ENCODE measurements at regions not wholly inside any gene's neighbourhood (a gene's known extent, or its start where the extent isn't known, plus 50 kb on each side); places are given as distances from the start of the nearest gene placed in this dataset.

- TF ChIP-seq CHD7 (IDR thresholded peaks at IDR 0.05; ENCODE audit: insufficient replicate concordance, low read length) (no peak), USF2 (IDR thresholded peaks at IDR 0.05; ENCODE audit: low read length) (peak; percentile 68), CBX5 (IDR thresholded peaks at IDR 0.05; ENCODE audit: low read depth, low read length) (no peak), CBX8 (IDR thresholded peaks at IDR 0.05; ENCODE audit: borderline replicate concordance, low read depth, low read length) (no peak), PHF8 (conservative IDR thresholded peaks at IDR 0.05; ENCODE audit: low read depth, low read length) (no peak), JUND (IDR thresholded peaks at IDR 0.05; ENCODE audit: low read length) (no peak), ATF2 (IDR thresholded peaks at IDR 0.05; ENCODE audit: low read length) (no peak)
These were observed 102.7 kb upstream of the NPTX2 start (continued) for GRCh38 chr7:98514211-98515031.
